Fibroblast of lung (primary cell): ENCODE measurements at regions not wholly inside any gene's neighbourhood (a gene's known extent, or its start where the extent isn't known, plus 50 kb on each side); places are given as distances from the start of the nearest gene placed in this dataset.

ENCODE experiments used
- DNase-seq, 2 donors: peaks; one replicate each; pipeline versions ENCODE4 v3.0.0 to v3.0.0-alpha.2; 2010; ENCODE audit warnings: low read depth in 2 of 2
- H2AFZ ChIP-seq: 2 replicates; pipeline ENCODE4 v1.5.1; 2012; ENCODE audit warnings: low read length, control low read depth, inconsistent platforms
- H3K27ac ChIP-seq: 2 replicates; pipeline ENCODE4 v1.5.1; 2011; ENCODE audit warnings: low read length, control low read depth; ENCODE audit not compliant: insufficient read depth
- H3K27me3 ChIP-seq: 2 replicates; pipeline ENCODE4 v1.5.1; 2011; ENCODE audit warnings: mild to moderate bottlenecking, low read length; ENCODE audit not compliant: control insufficient read depth, insufficient read depth
- H3K36me3 ChIP-seq: 2 replicates; pipeline ENCODE4 v1.5.1; 2011; ENCODE audit warnings: low read length; ENCODE audit not compliant: control insufficient read depth, insufficient read depth
- H3K4me1 ChIP-seq: 2 replicates; pipeline ENCODE4 v1.5.1; 2011; ENCODE audit warnings: low read length; ENCODE audit not compliant: control insufficient read depth, insufficient read depth; ENCODE audit errors: extremely low read depth
- H3K4me2 ChIP-seq: 2 replicates; pipeline ENCODE4 v1.5.1; 2011; ENCODE audit warnings: low read length, control low read depth; ENCODE audit not compliant: insufficient read depth; ENCODE audit errors: extremely low read depth
- H3K4me3 ChIP-seq, 4 experiments: fragments of 200-600 bp in 1 of 4; sonication (generic) in 1 of 4; replicated peaks in 1 of 4; 2 replicates each; pipeline ENCODE4 v1.5.1; 2011 to 2016; ENCODE audit warnings: low read length in 4 of 4, low read depth in 3 of 4, mild to moderate bottlenecking in 3 of 4, control low read depth in 2 of 4, inconsistent platforms in 1 of 4, mixed read lengths in 1 of 4; ENCODE audit not compliant: insufficient read depth in 1 of 4; ENCODE audit errors: control extremely low read depth in 1 of 4
- H3K79me2 ChIP-seq: 2 replicates; pipeline ENCODE4 v1.5.1; 2012; ENCODE audit warnings: mild to moderate bottlenecking, low read length, inconsistent platforms; ENCODE audit not compliant: control insufficient read depth, insufficient read depth
- H3K9ac ChIP-seq: 2 replicates; pipeline ENCODE4 v1.5.1; 2011; ENCODE audit warnings: mild to moderate bottlenecking, low read length, control low read depth; ENCODE audit not compliant: insufficient read depth
- H3K9me3 ChIP-seq: 2 replicates; pipeline ENCODE4 v1.5.1; 2012; ENCODE audit warnings: low read depth, low read length; ENCODE audit not compliant: control insufficient read depth, insufficient read depth
- H4K20me1 ChIP-seq: 2 replicates; pipeline ENCODE4 v1.5.1; 2011; ENCODE audit warnings: low read length; ENCODE audit not compliant: control insufficient read depth, insufficient read depth; ENCODE audit errors: extremely low read depth
- EZH2 ChIP-seq: IDR thresholded peaks from 2 replicates; pipeline ENCODE4 v1.5.1; 2012; ENCODE audit warnings: low read length, control low read depth, mild to moderate bottlenecking; ENCODE audit errors: missing control alignments
- TF ChIP-seq, protein P1 (sequence below), 2 donors: IDR thresholded peaks in 1 of 2; conservative IDR thresholded peaks in 1 of 2; 1 replicate in 1 of 2; 2 replicates in 1 of 2; pipeline ENCODE4 v1.5.1; 2011 to 2012; ENCODE audit warnings: low read length in 2 of 2, control low read depth in 1 of 2, inconsistent platforms in 1 of 2, low read depth in 1 of 2, mild to moderate bottlenecking in 1 of 2

DNA sequence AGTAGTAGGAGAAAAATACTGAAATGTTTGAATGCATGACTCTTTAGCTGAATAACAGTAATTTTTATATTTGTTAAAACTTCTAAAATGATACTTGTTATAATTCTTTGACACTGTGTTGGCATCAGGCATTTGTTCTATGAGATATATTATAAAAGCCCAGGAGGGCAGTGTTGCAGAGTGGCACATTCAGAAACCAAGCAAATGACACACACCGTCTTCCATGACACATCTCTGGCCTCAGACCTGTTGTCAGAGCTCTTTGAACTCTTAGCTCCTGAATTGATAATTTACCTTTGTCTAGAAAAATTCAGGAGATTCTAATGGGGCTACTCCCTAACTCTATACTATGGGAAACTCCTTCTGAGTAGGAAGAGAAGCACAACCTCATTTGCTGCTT lies 62.4 kb upstream of the MDFIC start:
- Histone ChIP-seq H3K4me2 (no peak overlapping the region), H3K27ac (no peak overlapping the region), H2AFZ (no peak overlapping the region), H3K4me1 (no peaks in the 10 kb centered on the region), H3K79me2 (no peaks in the 10 kb centered on the region), H3K4me3 (no peak overlapping the region), H3K36me3 (no peaks in the 10 kb centered on the region), H3K9ac (no peak overlapping the region), H3K9me3 (no peaks in the 10 kb centered on the region), H4K20me1 (no peaks in the 10 kb centered on the region), H3K27me3 (no peaks in the 10 kb centered on the region)
- DNase-seq: no peak
- TF ChIP-seq, protein P1, sequence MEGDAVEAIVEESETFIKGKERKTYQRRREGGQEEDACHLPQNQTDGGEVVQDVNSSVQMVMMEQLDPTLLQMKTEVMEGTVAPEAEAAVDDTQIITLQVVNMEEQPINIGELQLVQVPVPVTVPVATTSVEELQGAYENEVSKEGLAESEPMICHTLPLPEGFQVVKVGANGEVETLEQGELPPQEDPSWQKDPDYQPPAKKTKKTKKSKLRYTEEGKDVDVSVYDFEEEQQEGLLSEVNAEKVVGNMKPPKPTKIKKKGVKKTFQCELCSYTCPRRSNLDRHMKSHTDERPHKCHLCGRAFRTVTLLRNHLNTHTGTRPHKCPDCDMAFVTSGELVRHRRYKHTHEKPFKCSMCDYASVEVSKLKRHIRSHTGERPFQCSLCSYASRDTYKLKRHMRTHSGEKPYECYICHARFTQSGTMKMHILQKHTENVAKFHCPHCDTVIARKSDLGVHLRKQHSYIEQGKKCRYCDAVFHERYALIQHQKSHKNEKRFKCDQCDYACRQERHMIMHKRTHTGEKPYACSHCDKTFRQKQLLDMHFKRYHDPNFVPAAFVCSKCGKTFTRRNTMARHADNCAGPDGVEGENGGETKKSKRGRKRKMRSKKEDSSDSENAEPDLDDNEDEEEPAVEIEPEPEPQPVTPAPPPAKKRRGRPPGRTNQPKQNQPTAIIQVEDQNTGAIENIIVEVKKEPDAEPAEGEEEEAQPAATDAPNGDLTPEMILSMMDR (conservative IDR thresholded peaks at IDR 0.05 in 1 of 2, IDR thresholded peaks at IDR 0.05 in 1 of 2; ENCODE audit: low read depth in 1 of 2, low read length in 2 of 2): no peak
- no peak for TF ChIP-seq EZH2

GRCh38 chr7:114860206-114860605 lies 61.7 kb upstream of the MDFIC start:
- Histone ChIP-seq H3K27me3 (no peaks in the 10 kb centered on the region), H3K79me2 (no peaks in the 10 kb centered on the region), H3K9me3 (no peaks in the 10 kb centered on the region), H3K9ac (no peak overlapping the region), H2AFZ (no peak overlapping the region), H4K20me1 (no peaks in the 10 kb centered on the region), H3K4me1 (no peaks in the 10 kb centered on the region), H3K36me3 (no peaks in the 10 kb centered on the region), H3K27ac (no peak overlapping the region), H3K4me3 (no peak overlapping the region), H3K4me2 (no peak overlapping the region)
- TF ChIP-seq EZH2: no peak
- TF ChIP-seq, protein P1 (conservative IDR thresholded peaks at IDR 0.05 in 1 of 2, IDR thresholded peaks at IDR 0.05 in 1 of 2; ENCODE audit: low read depth in 1 of 2, low read length in 2 of 2): no peak
- no peak for DNase-seq

DNA sequence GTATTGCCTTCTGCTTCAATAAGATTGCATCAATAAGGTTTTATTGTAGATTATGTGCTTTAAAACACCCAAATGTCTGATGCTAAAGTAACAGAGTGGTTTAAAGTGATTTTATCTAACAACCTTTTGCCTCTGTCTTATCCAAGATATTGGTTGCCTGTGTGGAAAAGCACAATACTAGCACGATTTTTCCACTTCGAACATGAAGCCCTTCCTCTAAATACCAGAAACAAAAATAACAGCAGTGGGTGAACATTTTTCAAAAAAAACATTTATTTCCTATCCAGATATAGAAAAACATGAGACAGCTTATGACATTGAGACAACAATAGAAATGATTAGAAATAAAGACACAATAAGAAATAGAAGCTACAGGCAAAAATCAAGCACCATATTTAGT lies 59.5 kb upstream of the MDFIC start:
- H3K4me1 ChIP-seq: no peaks in the 10 kb centered on the region
- H3K9ac ChIP-seq: no peak overlapping the region
- H4K20me1 ChIP-seq: no peaks in the 10 kb centered on the region
- no peak overlapping the region for H3K4me3 ChIP-seq
- DNase-seq: no peak
- no peak overlapping the region for H3K4me2 ChIP-seq
- no peaks in the 10 kb centered on the region for H3K36me3 ChIP-seq
- no peak overlapping the region for H3K27ac ChIP-seq
- no peaks in the 10 kb centered on the region for H3K79me2 ChIP-seq
- H3K27me3 ChIP-seq: no peaks in the 10 kb centered on the region
- TF ChIP-seq EZH2: no peak
- TF ChIP-seq, protein P1 (conservative IDR thresholded peaks at IDR 0.05 in 1 of 2, IDR thresholded peaks at IDR 0.05 in 1 of 2; ENCODE audit: low read depth in 1 of 2, low read length in 2 of 2): no peak
- H3K9me3 ChIP-seq: no peaks in the 10 kb centered on the region
- H2AFZ ChIP-seq: no peak overlapping the region
